ENCODE measurements at regions not wholly inside any gene's neighbourhood (a gene's known extent, or its start where the extent isn't known, plus 50 kb on each side); places are given as distances from the start of the nearest gene placed in this dataset.
A peak's percentile ranks its signal among the peaks of the same experiment; 100 is the strongest.

- no peak for DNase-seq (ENCODE audit: low spot score)
Measured at GRCh38 chr15:97892167-97892938, 68.2 kb upstream of the ARRDC4 start.

- DNase-seq (ENCODE audit: low spot score), result no peak
Measured at GRCh38 chr15:97893967-97894366, 66.5 kb upstream of the ARRDC4 start.

GRCh38 chr15:97899981-97900380, 60.5 kb upstream of the ARRDC4 start:
- no peak for DNase-seq (ENCODE audit: low spot score)

GRCh38 chr15:97902140-97902780, 58.2 kb upstream of the ARRDC4 start:
- no peak for DNase-seq (ENCODE audit: low spot score)

GRCh38 chr15:97903560-97903959, 56.9 kb upstream of the ARRDC4 start:
- DNase-seq (ENCODE audit: low spot score), result no peak

- DNase-seq (ENCODE audit: low spot score), result peak; percentile 33
Measured at GRCh38 chr15:97903971-97904572, 56.4 kb upstream of the ARRDC4 start.

GRCh38 chr15:97909291-97909891, 51.1 kb upstream of the ARRDC4 start:
- peak; percentile 54 for DNase-seq (ENCODE audit: low spot score)

Measured in cerebellar cortex (tissue), 1 donor.